CD4-positive, alpha-beta T cell treated with Interleukin-6 for 4 hours (primary cell): ENCODE measurements at regions not wholly inside any gene's neighbourhood (a gene's known extent, or its start where the extent isn't known, plus 50 kb on each side); places are given as distances from the start of the nearest gene placed in this dataset.

Experiments used
- DNase-seq: peaks from one replicate; pipeline ENCODE4 v3.0.0-alpha.2; 2020; ENCODE audit warnings: mixed read lengths

GRCh38 chr2:3099145-3099859 is 278.3 kb downstream of the EIPR1 start:
- no peak for DNase-seq

GRCh38 chr2:3098231-3098630 is 279.4 kb downstream of the EIPR1 start:
- DNase-seq = no peak

- no peak for DNase-seq
These were observed 279.8 kb downstream of the EIPR1 start for GRCh38 chr2:3097804-3098203.

GRCh38 chr2:3094999-3095958 is 282.3 kb downstream of the EIPR1 start:
- no peak for DNase-seq

- no peak for DNase-seq
These were observed 283.3 kb downstream of the EIPR1 start for GRCh38 chr2:3094318-3094717.

- no peak for DNase-seq
These were observed 285.9 kb downstream of the EIPR1 start for GRCh38 chr2:3091696-3092095.

GRCh38 chr2:3082705-3083104 is 294.9 kb downstream of the EIPR1 start:
- DNase-seq = no peak

- no peak for DNase-seq
These were observed 297.4 kb downstream of the EIPR1 start for GRCh38 chr2:3079959-3080948.

- DNase-seq = no peak
These were observed 298.2 kb downstream of the EIPR1 start for GRCh38 chr2:3079466-3079865.

- DNase-seq = no peak
These were observed 298.9 kb downstream of the EIPR1 start for GRCh38 chr2:3078684-3079083.

GRCh38 chr2:3076848-3077642 is 300.6 kb downstream of the EIPR1 start:
- no peak for DNase-seq

GRCh38 chr2:3075991-3076340 is 301.7 kb downstream of the EIPR1 start:
- no peak for DNase-seq

- no peak for DNase-seq
These were observed 302.2 kb downstream of the EIPR1 start for GRCh38 chr2:3075316-3075990.

- DNase-seq = no peak
These were observed 303.9 kb downstream of the EIPR1 start for GRCh38 chr2:3073704-3074103.

GRCh38 chr2:3073041-3073595 is 304.5 kb downstream of the EIPR1 start:
- DNase-seq = no peak

GRCh38 chr2:3071685-3072263 is 305.8 kb downstream of the EIPR1 start:
- no peak for DNase-seq

- DNase-seq = no peak
These were observed 310.8 kb downstream of the EIPR1 start for GRCh38 chr2:3066831-3067230.

GRCh38 chr2:3065928-3066327 is 311.7 kb downstream of the EIPR1 start:
- no peak for DNase-seq

GRCh38 chr2:3062476-3063260 is 314.9 kb downstream of the EIPR1 start:
- no peak for DNase-seq

GRCh38 chr2:3060049-3060448 is 317.6 kb downstream of the EIPR1 start:
- no peak for DNase-seq
